HuH-7.5 (cell line): ENCODE measurements at regions not wholly inside any gene's neighbourhood (a gene's known extent, or its start where the extent isn't known, plus 50 kb on each side); places are given as distances from the start of the nearest gene placed in this dataset.
"Not testable (repeated sequence)": the region's sequence is repeated elsewhere in the genome, so short reads cannot be mapped to it uniquely, and the experiment has no call there.

Source experiments
- DNase-seq: peaks from one replicate; pipeline ENCODE4 v3.0.0; 2011; ENCODE audit warnings: low spot score

- no peak for DNase-seq
Observed at GRCh38 chr20:39985271-39985827, 703.7 kb downstream of the MAFB start.

- no peak for DNase-seq
Observed at GRCh38 chr20:39983655-39984054, 705.4 kb downstream of the MAFB start.

- DNase-seq, result no peak
Observed at GRCh38 chr20:39983183-39983582, 705.9 kb downstream of the MAFB start.

GRCh38 chr20:39974966-39975501 lies 714.0 kb downstream of the MAFB start:
- DNase-seq, result no peak

- DNase-seq, result no peak
Observed at GRCh38 chr20:39968495-39968894, 720.5 kb downstream of the MAFB start.

GRCh38 chr20:39967806-39968205 lies 721.2 kb downstream of the MAFB start:
- DNase-seq, result no peak

- DNase-seq, result no peak
Observed at GRCh38 chr20:39961637-39962244, 727.3 kb downstream of the MAFB start.

GRCh38 chr20:39960522-39961428 lies 728.3 kb downstream of the MAFB start:
- no peak for DNase-seq

- DNase-seq, result not testable (repeated sequence)
Observed at GRCh38 chr20:39957911-39958310, 731.1 kb downstream of the MAFB start.

GRCh38 chr20:39954621-39955020 lies 734.4 kb downstream of the MAFB start:
- no peak for DNase-seq

- DNase-seq, result no peak
Observed at GRCh38 chr20:39946931-39947330, 742.1 kb downstream of the MAFB start.

- DNase-seq, result no peak
Observed at GRCh38 chr20:39946053-39946810, 742.8 kb downstream of the MAFB start.

GRCh38 chr20:39944861-39945260 lies 744.2 kb downstream of the MAFB start:
- no peak for DNase-seq

- DNase-seq, result no peak
Observed at GRCh38 chr20:39943336-39943735, 745.7 kb downstream of the MAFB start.

GRCh38 chr20:39941245-39941644 lies 747.8 kb downstream of the MAFB start:
- DNase-seq, result no peak

- DNase-seq, result no peak
Observed at GRCh38 chr20:39939241-39939865, 749.7 kb downstream of the MAFB start.

- no peak for DNase-seq
Observed at GRCh38 chr20:39936401-39936800, 752.6 kb downstream of the MAFB start.

GRCh38 chr20:39935901-39936300 lies 753.1 kb downstream of the MAFB start:
- DNase-seq, result no peak

GRCh38 chr20:39916236-39916765 lies 772.7 kb downstream of the MAFB start:
- DNase-seq, result no peak

- no peak for DNase-seq
Observed at GRCh38 chr20:39913274-39913673, 775.8 kb downstream of the MAFB start.

GRCh38 chr20:39911497-39911896 lies 777.5 kb downstream of the MAFB start:
- DNase-seq, result no peak
